IMR-90 (cell line): ENCODE measurements at regions not wholly inside any gene's neighbourhood (a gene's known extent, or its start where the extent isn't known, plus 50 kb on each side); places are given as distances from the start of the nearest gene placed in this dataset.

Source experiments
- ATAC-seq: fragments of 200-7000 bp; cut with Tn5 transposase; 2 replicates; pipeline ENCODE4 v1.9.1; 2020; ENCODE audit warnings: low read depth, mild to moderate bottlenecking, moderate library complexity
- BruUV-seq: library from RNA; stranded (reverse); fragments of 400-500 nt; replicated peaks from 2 replicates; lab custom pipeline; 2021; lab: Mats Ljungman, UMichigan
- CTCF ChIA-PET: fragments of 300-600 bp; formaldehyde crosslinking; extraction: SDS; loops from one replicate; lab custom pipeline; 2021; ENCODE audit warnings: antibody characterized with exemption; lab: Yijun Ruan, JAX
- POLR2A ChIA-PET: fragments of 300-600 bp; sonication (Branson Sonifier 250); formaldehyde crosslinking; loops from one replicate; lab custom pipeline; 2022; ENCODE audit warnings: antibody characterized with exemption; ENCODE audit not compliant: unreplicated experiment; lab: Charles Lee
- DNase-seq: peaks from one replicate; pipeline ENCODE4 v3.0.0; 2013
- H2AFZ ChIP-seq: replicated peaks from 2 replicates; pipeline ENCODE3; 2013; ENCODE audit warnings: low read length, mild to moderate bottlenecking; ENCODE audit not compliant: poor library complexity
- H2AK5ac ChIP-seq: 2 replicates; pipeline ENCODE4 v1.6.1; 2013; ENCODE audit warnings: low read depth, low read length, inconsistent platforms
- H2AK9ac ChIP-seq: replicated peaks from 2 replicates; pipeline ENCODE3; 2013; ENCODE audit warnings: mild to moderate bottlenecking, low read depth, low read length, moderate library complexity; ENCODE audit not compliant: poor library complexity
- H2BK120ac ChIP-seq: 2 replicates; pipeline ENCODE4 v1.6.1; 2013; ENCODE audit warnings: low read depth, low read length, inconsistent platforms
- H2BK15ac ChIP-seq: 3 replicates; pipeline ENCODE4 v1.6.1; 2013; ENCODE audit warnings: low read depth, low read length, inconsistent platforms
- H2BK20ac ChIP-seq: 2 replicates; pipeline ENCODE4 v1.6.1; 2013; ENCODE audit warnings: low read depth, mild to moderate bottlenecking, inconsistent platforms, low read length, moderate library complexity
- H2BK5ac ChIP-seq: 2 replicates; pipeline ENCODE4 v1.6.1; 2013; ENCODE audit warnings: mild to moderate bottlenecking, low read depth, low read length, inconsistent platforms; ENCODE audit not compliant: poor library complexity, severe bottlenecking
- H3K14ac ChIP-seq: replicated peaks from 2 replicates; pipeline ENCODE4 v1.6.1; 2013; ENCODE audit warnings: low read depth, low read length, inconsistent platforms
- H3K18ac ChIP-seq: 2 replicates; pipeline ENCODE4 v1.6.1; 2013; ENCODE audit warnings: low read depth, low read length, control low read depth
- H3K23ac ChIP-seq: 2 replicates; pipeline ENCODE4 v1.6.1; 2013; ENCODE audit warnings: low read depth, low read length, inconsistent platforms
- H3K27ac ChIP-seq: 2 replicates; pipeline ENCODE4 v1.5.1; 2013; ENCODE audit warnings: mild to moderate bottlenecking, control low read depth, low read length; ENCODE audit not compliant: insufficient read depth
- H3K27me3 ChIP-seq: 2 replicates; pipeline ENCODE4 v1.6.1; 2013; ENCODE audit warnings: low read length; ENCODE audit not compliant: control insufficient read depth, insufficient read depth
- H3K36me3 ChIP-seq: 2 replicates; pipeline ENCODE4 v1.6.1; 2013; ENCODE audit warnings: low read length, mixed read lengths; ENCODE audit not compliant: control insufficient read depth, insufficient read depth
- H3K4ac ChIP-seq: 2 replicates; pipeline ENCODE4 v1.6.1; 2013; ENCODE audit warnings: low read depth, low read length, inconsistent platforms
- H3K4me1 ChIP-seq: 2 replicates; pipeline ENCODE4 v1.6.1; 2013; ENCODE audit warnings: low read length, mixed read lengths; ENCODE audit not compliant: control insufficient read depth, insufficient read depth
- H3K4me2 ChIP-seq: 2 replicates; pipeline ENCODE4 v1.6.1; 2013; ENCODE audit warnings: low read depth, mild to moderate bottlenecking, control low read depth, low read length, moderate library complexity
- H3K4me3 ChIP-seq: 2 replicates; pipeline ENCODE4 v1.5.1; 2013; ENCODE audit warnings: low read depth, mild to moderate bottlenecking, control low read depth, low read length, moderate library complexity; ENCODE audit not compliant: insufficient read depth
- H3K56ac ChIP-seq: 2 replicates; pipeline ENCODE4 v1.6.1; 2013; ENCODE audit warnings: low read length, inconsistent platforms; ENCODE audit not compliant: insufficient read depth; ENCODE audit errors: extremely low read depth
- H3K79me1 ChIP-seq, 2 experiments: 2 replicates each; pipeline ENCODE4 v1.6.1; 2013; ENCODE audit warnings: low read length in 2 of 2, inconsistent platforms in 1 of 2, low read depth in 1 of 2
- H3K9ac ChIP-seq: 2 replicates; pipeline ENCODE4 v1.6.1; 2013; ENCODE audit warnings: low read depth, low read length, control low read depth
- H3K9me1 ChIP-seq: 2 replicates; pipeline ENCODE4 v1.6.1; 2013; ENCODE audit warnings: low read length, inconsistent platforms; ENCODE audit not compliant: insufficient read depth
- H3K9me3 ChIP-seq: 2 replicates; pipeline ENCODE4 v1.6.1; 2013; ENCODE audit warnings: low read length; ENCODE audit not compliant: control insufficient read depth, insufficient read depth
- H4K20me1 ChIP-seq: 2 replicates; pipeline ENCODE4 v1.6.1; 2013; ENCODE audit warnings: low read length, inconsistent platforms; ENCODE audit not compliant: insufficient read depth
- H4K5ac ChIP-seq: 2 replicates; pipeline ENCODE4 v1.6.1; 2013; ENCODE audit warnings: mild to moderate bottlenecking, low read depth, low read length, control low read depth
- H4K8ac ChIP-seq, 2 experiments: 2 replicates each; pipeline ENCODE4 v1.6.1; 2013; ENCODE audit warnings: low read depth in 2 of 2, low read length in 2 of 2, control low read depth in 1 of 2, inconsistent platforms in 1 of 2
- H4K91ac ChIP-seq: 2 replicates; pipeline ENCODE4 v1.6.1; 2013; ENCODE audit warnings: low read depth, low read length, inconsistent platforms; ENCODE audit not compliant: insufficient read depth
- CHD1 ChIP-seq: IDR thresholded peaks from 2 replicates; pipeline ENCODE4 v1.6.1; 2012; ENCODE audit warnings: low read depth, low read length, improper control_type of control experiment
- FOS ChIP-seq: fragments of 150-350 bp; IDR thresholded peaks from 2 replicates; pipeline ENCODE4 v1.6.1; 2016; ENCODE audit warnings: low read depth, low read length
- MXI1 ChIP-seq: IDR thresholded peaks from 2 replicates; pipeline ENCODE4 v1.6.1; 2012; ENCODE audit warnings: low read depth, mild to moderate bottlenecking, low read length, moderate library complexity, borderline replicate concordance
- NFE2L2 ChIP-seq: fragments of 150-350 bp; IDR thresholded peaks from 2 replicates; pipeline ENCODE4 v1.6.1; 2016; ENCODE audit warnings: low read depth, mild to moderate bottlenecking, low read length
- RAD21 ChIP-seq: IDR thresholded peaks from 2 replicates; pipeline ENCODE4 v1.6.1; 2012; ENCODE audit warnings: low read length, improper control_type of control experiment
- RCOR1 ChIP-seq: IDR thresholded peaks from 2 replicates; pipeline ENCODE4 v1.6.1; 2012; ENCODE audit warnings: mild to moderate bottlenecking, low read length, improper control_type of control experiment; ENCODE audit not compliant: insufficient replicate concordance
- RFX5 ChIP-seq: IDR thresholded peaks from 2 replicates; pipeline ENCODE4 v1.8.0; 2012; ENCODE audit warnings: low read depth, mild to moderate bottlenecking, low read length, moderate library complexity
- SMC3 ChIP-seq: fragments of 150-350 bp; IDR thresholded peaks from 2 replicates; pipeline ENCODE4 v1.6.1; 2016; ENCODE audit warnings: low read depth, mild to moderate bottlenecking, antibody characterized with exemption, low read length, moderate library complexity
- WGBS, 2 experiments: methylation state at CpG; one replicate each; pipeline versions ENCODE4 v1.1.5 to v1.1.7; 2013; ENCODE audit warnings: missing lambda C conversion rate in 2 of 2; ENCODE audit not compliant: insufficient read length in 1 of 2; ENCODE audit errors: extremely low coverage in 2 of 2; 5-methylcytosine and 5-hydroxymethylcytosine counted together
- dilution Hi-C: fragments of 300-500 bp; cut with HindIII; formaldehyde crosslinking; loops from one replicate; pipeline ENCODE4 v1.14.3; 2018; ENCODE audit warnings: low sequenced_read_pairs; ENCODE audit not compliant: unreplicated experiment
- in situ Hi-C: fragments of 300-500 bp; cut with MboI; formaldehyde crosslinking; loops from 3 replicates; pipeline ENCODE4 v1.14.3; 2019; ENCODE audit warnings: low sequenced_read_pairs, inconsistent platforms, mixed read lengths
- intact Hi-C: fragments of 100-400 bp; cut with micrococcal nuclease; formaldehyde crosslinking; loops from 2 replicates; pipeline ENCODE4 v1.10.0; 2022
- TF ChIP-seq, protein P1 (sequence below): fragments of 150-350 bp; IDR thresholded peaks from 2 replicates; pipeline ENCODE4 v1.6.1; 2017; ENCODE audit warnings: mild to moderate bottlenecking, antibody characterized with exemption, low read length, low read depth

DNA sequence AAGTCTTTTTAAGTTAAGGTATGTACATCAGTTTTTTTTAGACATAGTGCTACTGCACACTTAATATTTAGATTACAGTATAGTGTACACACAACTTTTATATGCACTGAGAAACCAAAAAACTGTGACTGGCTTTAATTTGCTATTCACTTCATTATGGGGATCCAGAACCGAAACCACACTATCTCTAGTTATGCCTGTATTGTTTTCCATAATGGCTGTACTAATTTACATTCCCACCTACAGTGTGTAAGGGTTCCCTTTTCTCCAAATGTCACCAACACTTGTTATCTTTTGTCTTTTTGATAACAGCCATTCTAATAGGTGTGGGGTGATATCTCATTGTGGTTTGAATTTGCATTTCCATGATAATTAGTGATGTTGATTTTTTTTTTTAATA is 213.4 kb upstream of the CCDC150 start:
- Histone ChIP-seq H2AK9ac (no peak overlapping the region), H3K56ac (no peak overlapping the region), H4K5ac (no peak overlapping the region), H3K27me3 (no peaks in the 10 kb centered on the region), H4K20me1 (no peaks in the 10 kb centered on the region), H3K4me3 (no peak overlapping the region), H3K14ac (no peak overlapping the region), H3K9me3 (no peaks in the 10 kb centered on the region), H3K9ac (no peak overlapping the region), H3K79me1 (no peaks in the 10 kb centered on the region), H4K8ac (no peak overlapping the region), H2BK5ac (no peak overlapping the region), H3K4ac (no peak overlapping the region), H2BK20ac (no peak overlapping the region), H3K4me1 (no peaks in the 10 kb centered on the region), H3K4me2 (no peak overlapping the region), H3K18ac (no peak overlapping the region), H2AFZ (no peak overlapping the region), H2BK120ac (no peak overlapping the region), H2AK5ac (no peak overlapping the region), H4K91ac (no peak overlapping the region), H3K27ac (no peak overlapping the region), H3K36me3 (no peaks in the 10 kb centered on the region), H3K9me1 (no peaks in the 10 kb centered on the region), H3K23ac (no peak overlapping the region), H2BK15ac (no peak overlapping the region)
- CTCF ChIA-PET: no interaction called here
- in situ Hi-C loops: loop anchor here (25.0 kb wide), 1 partner anchor 339 kb away; no protein-coding TSS in a partner anchor
- TF ChIP-seq RCOR1 (no peak), MXI1 (no peak), RFX5 (no peak), RAD21 (no peak), NFE2L2 (no peak), FOS (no peak), SMC3 (no peak), CHD1 (no peak)
- TF ChIP-seq, protein P1, sequence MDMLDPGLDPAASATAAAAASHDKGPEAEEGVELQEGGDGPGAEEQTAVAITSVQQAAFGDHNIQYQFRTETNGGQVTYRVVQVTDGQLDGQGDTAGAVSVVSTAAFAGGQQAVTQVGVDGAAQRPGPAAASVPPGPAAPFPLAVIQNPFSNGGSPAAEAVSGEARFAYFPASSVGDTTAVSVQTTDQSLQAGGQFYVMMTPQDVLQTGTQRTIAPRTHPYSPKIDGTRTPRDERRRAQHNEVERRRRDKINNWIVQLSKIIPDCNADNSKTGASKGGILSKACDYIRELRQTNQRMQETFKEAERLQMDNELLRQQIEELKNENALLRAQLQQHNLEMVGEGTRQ: no peak
- no peak for DNase-seq
- POLR2A ChIA-PET: no interaction called here
- BruUV-seq: no TSS peak
- dilution Hi-C loops: no loop called here
- intact Hi-C loops: no loop called here
- no CpG with 5 or more reads among the region's 1 CpG for WGBS, 2 experiments
- no peak for ATAC-seq
